HT-29 (cell line): ENCODE measurements at regions not wholly inside any gene's neighbourhood (a gene's known extent, or its start where the extent isn't known, plus 50 kb on each side); places are given as distances from the start of the nearest gene placed in this dataset. TPM values are rescaled to one million over a fixed set of nuclear protein-coding genes. Genes with fewer than 3 reads are reported as not detected.

ENCODE experiments used
- small RNA-seq: library from RNA; depleted of rRNA; stranded (forward); fragments of <200 nt; gene quantifications from one replicate; pipeline ENCODE3, GENCODE V24; 2014

Small RNAs in the stretch of these regions (small RNA-seq; reads per million reads assigned to genes)
- gene AL365434.2 = not detected
